B cell (primary cell): ENCODE measurements at regions not wholly inside any gene's neighbourhood (a gene's known extent, or its start where the extent isn't known, plus 50 kb on each side); places are given as distances from the start of the nearest gene placed in this dataset.
"Not testable (repeated sequence)": the region's sequence is repeated elsewhere in the genome, so short reads cannot be mapped to it uniquely, and the experiment has no call there.

Experiments used
- CTCF ChIP-seq: fragments of 200-600 bp; IDR thresholded peaks from one replicate; pipeline ENCODE4 v1.8.0; 2022; ENCODE audit warnings: antibody characterized with exemption, mild to moderate bottlenecking
- EZH2 ChIP-seq: IDR thresholded peaks from 2 replicates; pipeline ENCODE4 v1.6.1; 2012; ENCODE audit warnings: borderline replicate concordance, low read depth, mild to moderate bottlenecking, moderate library complexity, low read length; ENCODE audit not compliant: insufficient read depth, poor library complexity, severe bottlenecking

GRCh38 chr5:34191279-34191744 lies 148.3 kb upstream of the C1QTNF3 start:
- TF ChIP-seq CTCF, EZH2: not testable (repeated sequence)
